Activated CD4-positive, alpha-beta T cell treated with anti-CD3 and anti-CD28 coated beads for 24 hours (primary cell): ENCODE measurements at regions not wholly inside any gene's neighbourhood (a gene's known extent, or its start where the extent isn't known, plus 50 kb on each side); places are given as distances from the start of the nearest gene placed in this dataset.

Experiments
- DNase-seq, 2 donors: peaks; one replicate each; pipeline ENCODE4 v3.0.0-alpha.2; 2020; ENCODE audit warnings: low read depth in 2 of 2

DNA sequence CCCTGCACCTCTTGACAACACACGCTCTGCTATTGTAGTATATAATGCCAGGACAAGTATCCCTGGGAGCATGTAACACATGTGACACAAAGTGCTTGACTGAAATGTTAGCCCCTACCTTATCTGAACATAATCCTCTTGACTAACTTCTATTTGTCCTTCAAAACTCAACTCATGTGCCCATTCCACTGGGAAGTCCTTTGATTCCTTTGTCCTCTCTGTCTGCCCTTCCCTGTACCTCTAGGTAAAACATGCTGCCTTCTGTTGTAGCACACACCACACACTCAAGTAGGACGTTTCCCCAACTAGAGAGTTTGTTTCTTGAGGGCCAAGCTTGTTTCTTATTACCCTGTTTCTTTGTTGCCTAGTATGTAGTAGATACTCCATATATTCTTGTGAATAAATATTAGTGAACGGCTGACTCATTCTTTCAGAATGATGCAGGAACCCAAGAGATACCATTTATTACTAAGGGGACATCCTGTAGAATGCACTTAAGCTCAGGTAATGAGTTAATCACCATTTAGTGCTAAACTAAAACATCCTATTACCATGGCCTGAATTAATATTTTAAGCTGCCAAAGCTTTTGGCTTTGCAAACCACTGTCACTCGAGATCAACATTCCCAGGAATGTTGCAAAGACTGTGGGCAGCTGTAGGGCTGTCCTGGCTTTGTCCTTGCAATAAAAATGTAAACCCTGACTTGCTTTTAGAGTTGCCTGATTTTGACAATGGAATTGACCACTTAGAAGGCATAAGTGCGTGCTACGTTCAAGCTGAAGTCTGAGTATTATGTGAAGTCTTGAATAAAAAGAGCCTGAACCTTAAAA, 313.4 kb downstream of the COG6 start:
- no peak for DNase-seq

DNA sequence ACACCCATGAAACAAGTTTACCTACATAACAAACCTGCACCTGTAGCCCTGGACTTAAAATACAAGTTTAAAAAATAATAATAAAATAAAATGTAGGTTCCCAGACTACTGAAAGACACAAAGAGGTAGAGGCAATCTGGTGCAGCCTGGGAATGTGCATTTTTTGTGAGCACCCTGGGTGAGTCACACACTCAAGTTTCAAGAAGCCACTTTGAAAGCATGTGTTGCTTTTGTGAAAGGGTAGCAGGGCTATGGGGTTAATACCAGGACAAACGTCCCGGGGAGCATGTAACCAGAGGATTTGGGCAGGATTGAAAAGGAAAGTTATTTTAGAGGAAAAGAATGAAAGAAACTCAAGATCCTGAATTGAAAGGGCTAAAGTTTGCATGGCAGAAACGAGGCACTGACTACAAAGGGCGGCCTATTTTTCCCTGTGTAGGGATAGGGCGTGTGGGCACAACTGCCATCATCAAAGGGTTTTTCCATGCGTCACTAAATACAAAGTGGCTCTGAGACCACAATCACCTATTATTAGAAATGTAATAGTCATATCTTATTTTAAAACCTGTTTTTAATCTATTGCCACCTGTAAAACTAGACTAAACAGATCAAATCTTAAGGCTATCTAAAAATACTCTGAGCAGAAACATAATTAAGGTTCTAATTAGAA, 314.9 kb downstream of the COG6 start:
- no peak for DNase-seq

DNA sequence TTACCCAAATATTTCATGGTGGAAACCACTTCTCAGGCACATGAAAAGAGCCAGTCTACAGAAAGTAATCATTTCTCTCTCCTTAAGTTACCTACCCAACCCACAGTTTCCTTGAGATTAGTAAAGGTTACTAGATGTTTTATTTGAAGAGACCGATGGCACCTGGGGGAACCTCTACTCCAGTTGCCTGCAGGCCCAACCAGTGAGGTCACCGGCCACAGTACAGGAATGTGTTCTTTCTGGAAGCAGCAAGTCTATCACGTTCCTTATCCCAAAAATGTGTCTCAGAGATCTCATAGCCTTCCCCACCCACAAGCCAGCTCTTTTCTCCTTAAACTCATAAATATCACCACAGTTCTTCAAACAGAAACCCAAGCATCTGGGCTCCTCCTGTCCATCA, 316.1 kb downstream of the COG6 start:
- no peak for DNase-seq

DNA sequence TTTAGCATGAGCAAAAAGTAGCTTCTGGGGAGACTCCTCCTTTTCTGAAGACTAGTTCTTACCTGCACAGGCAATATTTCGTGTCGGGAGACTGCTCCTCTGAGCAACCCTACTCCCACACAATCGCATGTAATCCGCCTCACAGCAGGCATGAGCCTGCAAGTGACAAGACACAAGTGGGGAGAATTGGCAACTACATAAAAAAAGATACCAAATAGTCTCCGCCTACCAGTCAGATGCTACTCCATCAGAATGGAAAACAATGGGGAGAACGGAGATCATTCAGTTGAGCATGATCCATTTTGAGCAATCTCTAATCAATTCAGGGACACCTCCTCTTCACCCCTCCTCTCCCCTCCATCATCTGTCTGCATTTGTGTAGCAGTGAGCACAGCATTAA, 321.0 kb downstream of the COG6 start:
- DNase-seq: no peak

DNA sequence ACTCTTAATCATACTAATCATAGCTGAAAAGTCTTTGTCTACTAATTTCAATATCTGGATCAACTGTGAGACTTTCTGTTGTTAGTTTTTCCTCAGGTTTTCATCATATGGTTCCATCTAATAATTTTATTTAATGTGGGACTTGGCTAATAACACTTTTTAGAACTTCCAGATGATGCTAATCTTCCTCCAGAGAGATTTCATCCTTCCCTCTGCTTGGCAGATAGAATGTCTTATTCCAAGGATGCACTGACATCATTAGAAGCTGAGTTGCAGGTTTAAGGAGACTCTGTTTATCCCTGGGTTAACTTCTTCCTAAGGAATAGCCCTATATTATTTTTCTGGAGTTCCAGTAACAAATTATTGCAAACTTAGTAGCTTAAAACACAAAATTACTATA, 325.6 kb downstream of the COG6 start:
- no peak for DNase-seq

DNA sequence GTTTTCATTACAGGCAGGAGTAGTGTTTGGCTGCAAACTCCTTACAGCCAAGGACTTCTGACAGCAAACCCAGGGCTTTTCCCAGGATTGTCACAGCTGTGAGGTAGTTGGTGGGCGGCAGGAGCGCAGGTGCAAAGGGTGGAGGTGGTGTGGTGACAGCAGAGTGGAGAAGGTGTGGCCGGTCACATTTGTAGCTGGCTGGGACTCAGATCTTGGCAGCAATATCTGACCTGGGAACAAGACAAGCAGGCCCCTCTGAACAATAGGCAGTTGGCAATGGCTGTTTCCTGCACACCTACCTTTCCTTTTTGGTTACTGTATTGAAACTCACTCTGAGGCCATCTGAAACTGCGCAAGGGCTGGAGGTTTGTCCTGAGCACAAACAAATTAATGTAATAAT, 327.3 kb downstream of the COG6 start:
- DNase-seq: no peak

DNA sequence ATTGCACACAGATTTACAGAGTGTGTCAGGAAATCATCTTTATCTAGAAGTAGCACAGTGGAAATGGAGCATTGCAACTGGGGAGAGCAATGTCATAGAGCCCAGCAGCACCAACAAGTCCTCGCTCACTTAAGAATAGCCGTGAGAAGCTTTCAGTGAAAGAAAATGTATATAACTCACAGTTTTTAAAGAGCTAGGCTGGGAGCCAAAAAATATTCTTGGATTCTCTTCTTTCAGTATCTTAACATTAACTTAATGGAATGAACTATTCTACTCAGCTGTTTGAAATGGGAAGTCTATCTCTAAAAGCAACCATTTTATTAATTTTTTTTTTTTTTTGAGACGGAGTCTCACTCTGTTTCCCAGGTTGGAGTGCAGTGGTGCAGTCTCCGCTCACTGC, 329.6 kb downstream of the COG6 start:
- DNase-seq: no peak

DNA sequence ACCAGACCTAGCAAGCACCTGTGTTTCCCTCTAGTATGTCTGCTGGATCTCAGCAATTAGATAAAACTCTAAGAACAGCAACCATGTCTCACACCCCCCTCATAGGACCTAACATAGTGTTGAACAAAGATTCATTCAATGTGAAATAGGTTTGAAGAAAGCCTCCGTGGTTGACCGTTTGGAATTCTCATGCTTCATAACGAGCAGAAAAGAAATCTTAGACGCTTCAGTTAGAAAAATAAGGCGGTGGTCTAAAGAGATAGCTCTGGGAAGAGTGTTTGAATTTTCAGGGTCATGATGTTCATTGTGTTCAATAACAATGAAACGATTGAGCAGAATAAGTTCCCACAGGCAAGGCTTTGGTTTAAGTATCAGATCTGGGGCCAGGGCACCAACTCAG, 332.9 kb downstream of the COG6 start:
- no peak for DNase-seq

DNA sequence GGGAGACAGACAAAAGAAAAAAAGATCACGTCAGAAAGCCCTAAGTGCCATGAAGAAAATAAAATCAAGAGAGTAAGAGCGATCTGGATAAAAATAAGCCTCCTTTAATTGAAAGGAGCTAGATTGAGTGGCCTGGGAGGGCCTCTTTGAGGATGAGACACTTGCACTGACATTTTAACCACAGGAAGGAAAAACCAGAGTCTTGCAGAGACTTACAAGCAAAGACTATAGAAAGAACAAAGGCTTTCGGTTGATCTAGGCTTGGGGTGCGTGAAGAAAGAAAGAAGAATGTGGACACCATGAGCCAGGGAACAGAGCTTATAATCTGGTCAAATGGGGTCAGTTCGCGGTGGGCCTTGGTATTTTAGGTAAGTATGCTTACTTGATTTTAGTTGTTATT, 342.7 kb downstream of the COG6 start:
- DNase-seq: peak in 1 of 2 donors; percentile 1

DNA sequence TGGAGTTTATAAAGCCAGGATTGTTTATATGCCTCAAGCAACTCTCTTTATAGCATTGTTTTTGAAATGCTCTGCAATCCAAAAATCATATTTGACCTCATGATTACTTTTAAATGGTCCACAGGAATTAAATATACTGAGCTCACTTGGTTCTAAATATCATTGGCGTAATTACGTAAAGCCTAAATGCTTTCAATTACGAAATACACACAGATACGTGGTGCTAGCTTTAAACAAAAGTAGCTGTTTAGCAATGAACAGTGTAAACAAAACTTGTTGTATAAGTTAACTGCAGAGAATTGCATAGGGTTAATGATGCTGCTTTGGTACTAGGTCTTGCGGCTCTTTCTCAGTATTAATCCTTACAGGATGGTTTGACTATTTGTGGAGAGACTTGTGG, 346.6 kb downstream of the COG6 start:
- no peak for DNase-seq

DNA sequence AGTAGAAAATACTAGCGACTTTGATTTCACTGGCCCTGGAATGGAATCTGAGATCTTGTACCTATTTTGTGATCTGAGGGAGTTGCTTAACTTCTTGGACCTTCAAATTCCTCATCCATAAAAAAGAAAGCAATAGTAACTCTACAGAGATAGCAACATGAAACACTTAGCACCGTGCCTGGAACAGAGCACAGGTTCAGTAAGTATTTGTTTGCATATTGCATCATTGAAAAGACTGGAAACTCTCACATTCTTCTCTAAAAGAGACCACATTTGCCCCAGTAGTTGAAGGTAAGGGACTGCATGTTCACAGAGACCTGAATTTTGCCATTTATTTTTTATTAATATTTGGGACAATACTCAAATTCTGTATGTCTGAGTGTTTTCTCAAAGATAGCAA, 358.1 kb downstream of the COG6 start:
- DNase-seq: no peak

DNA sequence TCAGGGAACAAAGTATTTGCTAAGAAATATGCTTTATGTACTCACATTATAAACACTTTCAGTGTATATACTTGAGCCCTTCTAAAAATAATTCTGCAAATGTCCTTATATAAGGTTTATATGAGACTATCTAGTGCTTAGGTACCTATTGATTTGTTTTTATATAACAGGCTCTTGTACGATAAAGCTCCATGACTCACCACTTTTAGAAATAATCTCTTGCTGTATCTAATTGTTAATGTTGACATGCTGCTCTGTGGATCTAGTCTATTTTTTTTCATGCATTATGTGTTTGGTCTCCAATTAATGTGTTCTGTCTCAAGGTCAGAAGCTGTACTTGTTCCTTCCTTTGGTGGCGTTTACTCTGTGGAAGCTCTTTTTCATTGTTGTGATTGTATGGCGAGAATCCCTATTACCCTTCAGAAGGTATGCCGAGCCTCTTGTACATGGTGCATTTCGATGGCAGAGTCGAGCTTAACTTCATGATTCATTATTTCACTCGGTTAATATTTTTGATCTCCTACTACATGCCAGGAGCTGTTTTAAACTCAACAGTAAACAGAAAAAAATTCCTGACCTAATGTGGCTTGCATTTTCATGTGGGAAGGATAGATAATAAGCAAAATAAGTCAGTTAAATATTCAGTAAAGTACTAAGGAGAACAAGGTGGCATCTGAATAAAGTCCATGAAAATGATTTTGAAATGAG, 361.6 kb downstream of the COG6 start:
- DNase-seq: no peak

DNA sequence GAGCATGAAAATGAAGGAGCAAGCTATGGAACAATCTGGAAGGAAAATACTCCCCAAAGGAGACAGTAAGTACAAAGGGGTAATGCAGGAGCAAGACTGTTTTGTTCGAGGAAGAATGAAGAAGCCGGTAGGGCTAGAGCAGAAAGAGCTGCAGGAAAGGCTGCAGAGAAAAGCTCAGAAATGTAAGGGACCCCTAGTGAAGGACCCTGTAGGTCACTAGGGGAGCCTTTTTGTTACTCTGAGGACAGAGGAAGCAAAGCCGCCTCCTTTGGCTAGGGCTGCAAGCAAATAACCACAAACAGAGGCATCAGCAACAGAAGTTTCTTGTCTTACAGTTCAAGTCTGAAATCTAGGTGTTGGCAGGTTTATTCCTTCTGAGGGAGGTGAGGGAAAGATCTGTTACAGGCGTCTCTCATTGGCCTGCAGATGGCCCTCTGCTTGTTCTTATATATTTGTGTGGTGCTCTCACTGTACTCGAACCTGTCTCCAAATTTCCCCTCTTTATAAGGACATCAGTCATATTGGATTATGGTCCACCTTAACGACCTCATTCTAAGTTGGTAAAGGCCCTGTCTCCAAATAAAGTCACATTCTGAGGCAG, 362.3 kb downstream of the COG6 start:
- DNase-seq: no peak

DNA sequence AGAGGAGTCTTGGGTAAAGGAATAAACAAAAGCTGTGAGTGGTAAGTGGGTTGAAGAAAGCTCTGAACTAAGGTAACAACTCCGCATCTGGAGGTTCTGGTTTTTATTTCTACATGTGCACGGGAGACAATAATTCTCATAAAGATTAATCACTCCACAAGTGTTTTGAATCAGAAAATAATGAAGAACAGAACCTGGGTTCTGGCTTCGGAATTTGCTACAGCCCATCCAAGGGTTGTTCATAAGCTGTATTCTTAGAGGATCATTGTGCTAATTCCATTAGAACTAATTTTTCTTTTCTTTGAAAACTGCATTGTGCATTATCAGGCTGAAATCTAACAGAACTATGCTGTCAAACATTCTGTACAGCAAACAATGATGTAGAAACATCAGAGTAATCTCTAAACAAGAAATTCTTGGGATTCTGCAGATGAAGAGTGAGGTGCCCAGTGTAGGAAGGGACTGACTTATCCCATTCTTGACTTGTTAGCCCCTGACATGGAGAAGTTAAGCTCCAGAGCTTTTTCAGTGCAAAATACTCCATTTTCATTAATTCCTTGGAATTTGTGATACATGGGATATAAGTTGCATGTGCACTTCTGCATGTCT, 368.2 kb downstream of the COG6 start:
- DNase-seq: no peak

DNA sequence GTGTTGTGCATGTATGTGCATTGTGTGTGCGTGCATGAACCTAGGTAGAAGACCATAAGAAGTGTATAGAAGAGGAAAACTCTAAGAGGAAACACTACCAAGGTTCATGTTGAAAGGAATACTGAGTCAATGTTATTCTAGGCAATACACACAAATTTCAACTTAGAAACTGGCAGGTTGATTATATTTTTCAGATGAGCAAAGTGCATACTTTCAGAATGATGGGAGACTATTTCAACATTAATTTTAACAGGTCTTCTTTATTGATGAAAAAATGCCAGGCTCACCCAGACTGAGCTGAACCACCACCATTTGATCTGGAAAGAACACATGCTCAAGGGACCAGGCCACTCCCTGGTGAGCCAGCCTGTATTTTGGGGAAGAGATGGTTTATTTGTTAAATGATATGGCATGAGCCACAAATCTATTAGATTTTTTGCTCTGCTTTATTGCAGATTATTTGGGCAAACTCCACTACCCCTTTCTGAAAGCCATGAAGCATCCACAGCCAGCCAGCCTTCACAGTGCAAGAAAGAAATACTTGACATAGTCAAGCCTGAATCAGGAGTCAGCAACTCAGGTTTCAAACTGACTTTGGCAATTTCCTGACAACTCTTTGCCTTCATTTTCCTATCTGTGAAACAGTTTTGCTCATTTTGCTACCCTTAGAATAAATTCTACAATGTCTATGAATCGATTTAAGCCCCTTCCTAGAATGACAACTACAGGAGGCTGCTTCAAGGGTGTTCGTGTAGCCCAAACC, 368.9 kb downstream of the COG6 start:
- no peak for DNase-seq

DNA sequence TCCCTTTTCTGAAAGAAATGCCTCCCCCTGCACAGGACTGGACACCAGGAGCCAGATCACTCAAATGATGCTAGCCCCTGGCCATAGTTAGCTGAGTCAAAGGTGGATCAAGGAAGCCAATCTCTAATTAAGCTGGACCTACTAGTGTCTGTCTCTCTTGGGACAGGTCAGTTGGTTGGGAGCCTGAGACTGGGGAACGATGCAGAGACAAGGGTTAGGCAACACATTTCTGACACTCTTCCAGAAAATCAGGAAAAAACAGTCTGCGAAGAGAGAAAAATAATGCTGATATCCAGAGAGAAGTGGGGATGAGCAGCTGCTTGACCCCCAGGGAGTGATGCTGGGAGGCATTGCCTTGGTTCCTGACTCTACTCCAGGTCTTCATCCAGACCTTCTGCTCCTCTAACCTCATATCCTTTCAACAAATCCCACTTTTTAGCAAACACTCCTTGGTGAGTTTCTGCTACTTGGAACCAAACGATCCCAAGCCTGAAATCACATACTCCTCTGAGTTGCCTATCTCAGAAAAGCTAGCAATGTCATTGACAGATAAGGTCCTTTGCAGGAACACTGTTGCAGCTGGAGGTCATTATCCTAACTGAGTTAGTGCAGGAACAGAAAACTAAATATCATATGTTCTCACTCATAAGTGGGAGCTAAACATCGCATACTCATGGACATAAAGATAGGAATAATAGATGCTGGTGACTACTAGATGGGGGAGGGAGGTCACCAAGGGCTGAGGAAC, 369.7 kb downstream of the COG6 start:
- DNase-seq: no peak

DNA sequence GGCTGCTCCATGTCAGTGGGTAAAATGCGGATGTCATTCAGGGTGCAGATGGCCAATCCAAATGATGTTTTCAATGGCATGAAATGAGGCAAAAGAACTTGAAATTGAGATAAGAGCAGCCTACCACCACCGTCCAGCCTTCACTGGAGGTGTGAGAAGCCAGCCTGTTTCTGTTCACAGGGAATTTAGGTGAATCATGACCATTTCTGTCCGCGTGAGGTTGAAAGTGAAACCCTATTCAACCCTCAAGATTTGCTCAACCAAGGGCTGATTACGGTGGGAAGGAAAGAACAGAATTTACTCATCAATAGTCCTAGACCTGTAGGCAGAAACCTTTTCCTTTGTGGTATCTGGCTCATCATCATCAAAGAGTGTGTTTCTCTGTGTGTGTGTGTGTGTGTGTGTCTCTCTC, 370.7 kb downstream of the COG6 start:
- DNase-seq: peak; percentile 33 to 52

DNA sequence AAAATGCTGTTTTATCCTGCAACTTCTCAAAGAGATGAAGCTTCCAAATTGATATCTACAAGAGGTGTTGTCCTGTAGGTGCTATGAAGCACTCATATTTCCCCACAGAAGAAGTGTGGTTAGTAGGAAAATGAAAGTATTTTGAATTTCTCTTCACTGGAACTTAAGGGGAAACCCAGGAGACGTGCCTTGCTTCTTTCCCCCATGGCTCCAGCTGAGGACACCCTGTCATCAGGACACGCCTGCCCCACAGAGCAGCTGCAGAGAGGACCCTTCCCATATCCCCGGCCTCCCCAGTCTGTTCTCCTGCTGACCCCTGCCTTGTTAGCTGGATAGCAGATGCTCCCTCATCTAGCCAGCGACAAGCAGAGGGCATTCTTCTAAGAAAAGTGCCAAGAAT, 371.3 kb downstream of the COG6 start:
- peak; percentile 28 to 35 for DNase-seq

DNA sequence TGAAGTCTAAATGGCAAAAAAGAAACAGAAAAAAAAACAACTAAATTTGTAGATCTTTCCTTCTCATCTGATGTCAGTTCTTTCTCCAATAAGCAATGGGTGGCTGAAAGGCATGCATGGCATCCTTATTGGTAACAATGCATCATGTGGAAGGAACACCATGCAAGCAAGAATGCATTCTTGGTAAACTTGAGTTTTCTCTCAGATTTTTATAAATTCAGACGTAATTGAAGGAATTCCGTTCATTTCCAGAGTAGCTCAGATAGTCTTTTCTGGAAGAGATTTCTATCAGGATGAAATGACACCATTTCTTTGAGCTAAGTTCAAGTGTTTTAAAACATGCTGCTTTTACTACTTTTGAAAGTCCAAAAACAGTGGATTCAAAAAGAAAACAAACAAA, 373.0 kb downstream of the COG6 start:
- no peak for DNase-seq

DNA sequence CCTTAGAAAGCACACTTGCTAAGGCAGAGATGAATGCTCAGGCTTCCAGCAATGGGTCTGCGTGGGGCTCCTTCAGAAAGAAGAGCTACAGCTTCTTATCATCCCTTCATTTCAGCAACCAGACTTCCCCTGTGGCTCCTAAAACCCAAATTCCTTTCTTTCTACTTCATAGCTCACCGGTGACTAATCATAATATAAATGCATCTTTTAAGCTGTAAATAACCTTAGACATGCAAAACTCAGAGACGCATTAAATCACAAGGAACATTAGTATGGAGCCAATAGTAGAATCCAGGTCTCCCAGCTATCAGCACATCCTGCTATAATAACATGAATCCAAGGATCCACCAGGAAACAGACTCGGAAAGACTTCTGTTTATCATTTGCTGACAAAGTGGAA, 375.6 kb downstream of the COG6 start:
- DNase-seq: no peak

DNA sequence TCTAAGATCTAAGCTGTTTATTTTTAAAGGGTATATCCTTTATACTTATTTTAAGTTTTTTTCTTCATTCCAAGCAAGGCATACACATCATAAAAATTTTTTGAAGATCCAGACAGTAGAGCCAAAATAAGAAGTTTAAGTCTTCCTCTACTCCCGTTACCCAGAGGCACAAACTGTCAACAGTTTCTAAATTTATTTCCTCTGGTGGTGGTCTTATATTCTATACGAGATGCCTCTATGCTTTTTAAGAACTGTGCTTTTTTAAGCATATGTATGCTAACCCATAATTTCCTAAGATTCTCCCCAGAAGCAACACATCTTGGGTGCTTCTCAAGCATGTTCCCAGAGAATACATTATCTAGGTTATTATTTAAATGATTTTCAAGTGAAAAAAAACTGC, 383.6 kb downstream of the COG6 start:
- no peak for DNase-seq
